Fibroblast of villous mesenchyme (primary cell): ENCODE measurements at regions not wholly inside any gene's neighbourhood (a gene's known extent, or its start where the extent isn't known, plus 50 kb on each side); places are given as distances from the start of the nearest gene placed in this dataset.
"Not testable (repeated sequence)": the region's sequence is repeated elsewhere in the genome, so short reads cannot be mapped to it uniquely, and the experiment has no call there.

Experiments
- DNase-seq: peaks from one replicate; pipeline ENCODE4 v3.0.0-alpha.2; 2010; ENCODE audit warnings: low read depth
- H3K4me3 ChIP-seq: 2 replicates; pipeline ENCODE4 v1.5.1; 2011; ENCODE audit warnings: low read depth, mild to moderate bottlenecking, low read length
- CTCF ChIP-seq: IDR thresholded peaks from 2 replicates; pipeline ENCODE4 v1.5.1; 2012; ENCODE audit warnings: low read depth, mild to moderate bottlenecking, low read length; ENCODE audit not compliant: insufficient read depth

- TF ChIP-seq CTCF = peak; percentile 25
Observed at GRCh38 chr18:8920856-8921787, 181.4 kb upstream of the NDUFV2 start.

GRCh38 chr18:8926464-8926863 lies 176.0 kb upstream of the NDUFV2 start:
- no peak for TF ChIP-seq CTCF
- no peak for DNase-seq
- H3K4me3 ChIP-seq = no peak overlapping the region

More at GRCh38 chr18:8920856-8921787, 181.4 kb upstream of the NDUFV2 start:
- not testable (repeated sequence) for H3K4me3 ChIP-seq, DNase-seq

- no peak for TF ChIP-seq CTCF
- no peak for DNase-seq
- no peak overlapping the region for H3K4me3 ChIP-seq
Observed at GRCh38 chr18:8928044-8928443, 174.5 kb upstream of the NDUFV2 start.

- no peak for TF ChIP-seq CTCF
- DNase-seq = no peak
- no peak overlapping the region for H3K4me3 ChIP-seq
Observed at GRCh38 chr18:8928847-8929780, 173.4 kb upstream of the NDUFV2 start.

- DNase-seq = no peak
- H3K4me3 ChIP-seq = no peak overlapping the region
- TF ChIP-seq CTCF = no peak
Observed at GRCh38 chr18:8930990-8931616, 171.4 kb upstream of the NDUFV2 start.

- no peak overlapping the region for H3K4me3 ChIP-seq
- no peak for DNase-seq
- TF ChIP-seq CTCF = no peak
Observed at GRCh38 chr18:8932866-8933265, 169.6 kb upstream of the NDUFV2 start.
